ENCODE measurements at regions not wholly inside any gene's neighbourhood (a gene's known extent, or its start where the extent isn't known, plus 50 kb on each side); places are given as distances from the start of the nearest gene placed in this dataset.

- TF ChIP-seq CTCF (IDR thresholded peaks at IDR 0.05), result no peak
- TF ChIP-seq POLR2A (IDR thresholded peaks at IDR 0.05), result no peak
Measured at GRCh38 chr3:3636815-3637214, 162.4 kb upstream of the LRRN1 start.
